ENCODE measurements at regions not wholly inside any gene's neighbourhood (a gene's known extent, or its start where the extent isn't known, plus 50 kb on each side); places are given as distances from the start of the nearest gene placed in this dataset.

DNA sequence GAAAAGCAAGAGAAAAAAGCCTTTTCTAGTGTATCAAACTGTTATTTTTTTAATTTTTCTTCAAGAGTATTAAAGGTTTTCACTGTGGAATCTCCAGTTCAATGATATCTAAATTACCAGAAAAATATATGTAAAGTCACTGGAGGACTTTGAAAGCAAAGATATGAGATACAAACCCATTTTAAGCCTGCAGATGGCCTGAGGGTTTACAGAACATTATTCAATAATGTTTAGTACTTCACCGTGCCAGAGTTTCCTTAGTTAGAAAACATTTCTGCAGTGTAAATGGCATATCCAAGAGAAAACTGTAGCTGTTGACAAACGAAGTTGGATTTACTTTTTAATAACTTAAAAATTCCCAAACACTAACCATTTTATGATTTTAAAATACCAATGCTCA, 529.4 kb upstream of the AGTR1 start (continued):
- TF ChIP-seq, protein P1, sequence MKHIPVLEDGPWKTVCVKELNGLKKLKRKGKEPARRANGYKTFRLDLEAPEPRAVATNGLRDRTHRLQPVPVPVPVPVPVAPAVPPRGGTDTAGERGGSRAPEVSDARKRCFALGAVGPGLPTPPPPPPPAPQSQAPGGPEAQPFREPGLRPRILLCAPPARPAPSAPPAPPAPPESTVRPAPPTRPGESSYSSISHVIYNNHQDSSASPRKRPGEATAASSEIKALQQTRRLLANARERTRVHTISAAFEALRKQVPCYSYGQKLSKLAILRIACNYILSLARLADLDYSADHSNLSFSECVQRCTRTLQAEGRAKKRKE (CRISPR knock-in tag; IDR thresholded peaks at IDR 0.05; ENCODE audit: low read depth) = no peak

DNA sequence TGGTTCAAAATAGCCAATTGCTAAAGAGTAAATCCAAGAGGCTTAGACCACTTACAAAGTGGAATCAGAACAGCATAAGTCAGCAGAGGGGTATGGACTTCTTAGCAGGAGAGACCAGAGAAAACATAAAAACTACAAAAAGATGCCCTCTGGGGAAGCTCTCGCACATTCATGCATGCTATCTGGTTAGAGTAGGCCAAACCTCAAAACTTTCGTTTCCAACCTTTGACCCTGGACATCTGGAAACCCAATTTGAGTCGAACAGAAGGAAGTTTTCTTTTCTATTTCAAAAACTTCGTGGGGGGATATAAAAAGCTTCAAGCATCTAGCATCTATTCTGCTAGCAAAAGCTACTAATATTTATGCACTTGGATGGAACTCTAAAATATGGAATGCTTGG, 523.9 kb upstream of the AGTR1 start:
- ATAC-seq (no peak), DNase-seq (ENCODE audit: low read depth in 1 of 2, low spot score in 1 of 2) (no peak), FAIRE-seq (no peak)
- H3K4me2 ChIP-seq = no peak overlapping the region
- H3K4me1 ChIP-seq = no peaks in the 10 kb centered on the region
- 10% methylated on average over 4 of the region's 4 CpGs for WGBS (ENCODE audit: missing lambda C conversion rate)
- H3K27ac ChIP-seq = no peak overlapping the region
- POLR2A ChIA-PET = no interaction called here
- TF ChIP-seq GATA3 (IDR thresholded peaks at IDR 0.05; ENCODE audit: borderline replicate concordance) (no peak), RARB (CRISPR knock-in tag; IDR thresholded peaks at IDR 0.05) (no peak), RFX5 (IDR thresholded peaks at IDR 0.05) (no peak)
- TF ChIP-seq, protein P2, sequence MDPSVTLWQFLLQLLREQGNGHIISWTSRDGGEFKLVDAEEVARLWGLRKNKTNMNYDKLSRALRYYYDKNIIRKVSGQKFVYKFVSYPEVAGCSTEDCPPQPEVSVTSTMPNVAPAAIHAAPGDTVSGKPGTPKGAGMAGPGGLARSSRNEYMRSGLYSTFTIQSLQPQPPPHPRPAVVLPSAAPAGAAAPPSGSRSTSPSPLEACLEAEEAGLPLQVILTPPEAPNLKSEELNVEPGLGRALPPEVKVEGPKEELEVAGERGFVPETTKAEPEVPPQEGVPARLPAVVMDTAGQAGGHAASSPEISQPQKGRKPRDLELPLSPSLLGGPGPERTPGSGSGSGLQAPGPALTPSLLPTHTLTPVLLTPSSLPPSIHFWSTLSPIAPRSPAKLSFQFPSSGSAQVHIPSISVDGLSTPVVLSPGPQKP (IDR thresholded peaks at IDR 0.05; ENCODE audit: low read depth, low read length) = no peak
- H3K4me3 ChIP-seq = no peak overlapping the region
- no peaks in the 10 kb centered on the region for H3K9me3 ChIP-seq
- CTCF ChIA-PET = no interaction called here

DNA sequence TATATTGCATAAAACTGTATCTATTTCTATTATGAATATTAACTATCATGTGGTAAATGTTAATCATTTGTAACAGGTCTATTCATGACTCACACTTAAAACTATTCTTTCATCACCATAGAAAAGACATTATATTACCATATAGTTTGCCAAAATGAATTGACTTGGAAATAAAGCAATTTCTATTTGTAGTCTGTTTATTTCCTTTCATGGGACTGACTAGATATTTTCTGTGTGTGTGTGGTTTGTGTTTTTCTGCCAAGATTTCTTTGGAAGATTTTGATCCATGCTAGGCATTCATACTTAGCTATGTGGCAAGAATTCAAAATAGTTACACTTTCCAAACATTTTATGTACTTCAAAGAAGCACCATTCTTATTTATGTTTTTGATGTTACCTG, 522.5 kb upstream of the AGTR1 start:
- H3K4me2 ChIP-seq = no peak overlapping the region
- TF ChIP-seq MAZ (IDR thresholded peaks at IDR 0.05; ENCODE audit: borderline replicate concordance, low read depth, low read length) (no peak), RCOR1 (IDR thresholded peaks at IDR 0.05; ENCODE audit: low read depth, low read length) (no peak), HOXB5 (CRISPR knock-in tag; IDR thresholded peaks at IDR 0.05) (no peak), PHF8 (IDR thresholded peaks at IDR 0.05; ENCODE audit: borderline replicate concordance, low read depth) (no peak), ESRRA (IDR thresholded peaks at IDR 0.05; ENCODE audit: borderline replicate concordance, low read length) (no peak), CBX2 (IDR thresholded peaks at IDR 0.05; ENCODE audit: borderline replicate concordance, low read depth) (no peak), CBX8 (IDR thresholded peaks at IDR 0.05) (no peak), NFE2L2 (conservative IDR thresholded peaks at IDR 0.05; ENCODE audit: low read length) (no peak), FOXS1 (CRISPR knock-in tag; IDR thresholded peaks at IDR 0.05) (no peak), BHLHE40 (IDR thresholded peaks at IDR 0.05; ENCODE audit: low read depth, low read length) (no peak)
- TF ChIP-seq, protein P3, sequence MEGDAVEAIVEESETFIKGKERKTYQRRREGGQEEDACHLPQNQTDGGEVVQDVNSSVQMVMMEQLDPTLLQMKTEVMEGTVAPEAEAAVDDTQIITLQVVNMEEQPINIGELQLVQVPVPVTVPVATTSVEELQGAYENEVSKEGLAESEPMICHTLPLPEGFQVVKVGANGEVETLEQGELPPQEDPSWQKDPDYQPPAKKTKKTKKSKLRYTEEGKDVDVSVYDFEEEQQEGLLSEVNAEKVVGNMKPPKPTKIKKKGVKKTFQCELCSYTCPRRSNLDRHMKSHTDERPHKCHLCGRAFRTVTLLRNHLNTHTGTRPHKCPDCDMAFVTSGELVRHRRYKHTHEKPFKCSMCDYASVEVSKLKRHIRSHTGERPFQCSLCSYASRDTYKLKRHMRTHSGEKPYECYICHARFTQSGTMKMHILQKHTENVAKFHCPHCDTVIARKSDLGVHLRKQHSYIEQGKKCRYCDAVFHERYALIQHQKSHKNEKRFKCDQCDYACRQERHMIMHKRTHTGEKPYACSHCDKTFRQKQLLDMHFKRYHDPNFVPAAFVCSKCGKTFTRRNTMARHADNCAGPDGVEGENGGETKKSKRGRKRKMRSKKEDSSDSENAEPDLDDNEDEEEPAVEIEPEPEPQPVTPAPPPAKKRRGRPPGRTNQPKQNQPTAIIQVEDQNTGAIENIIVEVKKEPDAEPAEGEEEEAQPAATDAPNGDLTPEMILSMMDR (IDR thresholded peaks at IDR 0.05) = no peak
- ATAC-seq = no peak
- CTCF ChIA-PET = interaction anchor here (0.6 kb wide), 1 partner anchor 662 kb away, joined by 3 read pairs; no protein-coding TSS in a partner anchor
- peak; percentile 36 for FAIRE-seq
- no peak overlapping the region for H3K4me3 ChIP-seq
- no peaks in the 10 kb centered on the region for H3K9me3 ChIP-seq
- no peak overlapping the region for H3K27ac ChIP-seq
- DNase-seq (ENCODE audit: low read depth in 1 of 2, low spot score in 1 of 2) = no peak
- no peaks in the 10 kb centered on the region for H3K4me1 ChIP-seq
- POLR2A ChIA-PET = no interaction called here

DNA sequence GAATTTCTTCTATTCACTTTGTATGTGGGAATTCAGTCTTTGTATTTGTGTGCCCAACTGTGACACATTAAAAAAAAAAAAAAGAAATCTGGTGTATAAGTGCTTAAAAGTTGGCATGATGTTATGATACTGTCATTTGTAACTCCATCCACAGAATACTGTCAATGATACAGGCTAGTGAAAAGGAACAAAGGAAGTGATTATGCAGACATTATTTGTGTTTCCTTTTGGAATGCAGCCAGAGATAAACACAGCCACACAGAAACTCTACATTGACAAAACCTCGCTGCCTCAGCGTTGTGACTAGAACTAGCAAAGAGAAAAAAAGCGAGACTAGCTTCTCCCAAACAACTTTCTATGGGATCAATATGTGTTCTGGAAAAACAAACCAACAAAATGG, 519.2 kb upstream of the AGTR1 start:
- DNase-seq (ENCODE audit: low read depth in 1 of 2, low spot score in 1 of 2) = no peak
- ChIA-PET CTCF (no interaction called here), POLR2A (no interaction called here)
- no peak for ATAC-seq
- H3K4me2 ChIP-seq = no peak overlapping the region
- no peak for TF ChIP-seq GATA3 (IDR thresholded peaks at IDR 0.05; ENCODE audit: borderline replicate concordance)
- TF ChIP-seq, protein P4, sequence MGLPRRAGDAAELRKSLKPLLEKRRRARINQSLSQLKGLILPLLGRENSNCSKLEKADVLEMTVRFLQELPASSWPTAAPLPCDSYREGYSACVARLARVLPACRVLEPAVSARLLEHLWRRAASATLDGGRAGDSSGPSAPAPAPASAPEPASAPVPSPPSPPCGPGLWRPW (IDR thresholded peaks at IDR 0.05) = no peak
- no peak overlapping the region for H3K27ac ChIP-seq
- H3K4me1 ChIP-seq = no peaks in the 10 kb centered on the region
- no peak for FAIRE-seq
- no peaks in the 10 kb centered on the region for H3K9me3 ChIP-seq
- 25% methylated on average over 3 of the region's 3 CpGs for WGBS (ENCODE audit: missing lambda C conversion rate)
- no peak overlapping the region for H3K4me3 ChIP-seq
